ENCODE measurements at regions not wholly inside any gene's neighbourhood (a gene's known extent, or its start where the extent isn't known, plus 50 kb on each side); places are given as distances from the start of the nearest gene placed in this dataset.
A peak's percentile ranks its signal among the peaks of the same experiment; 100 is the strongest.

DNA sequence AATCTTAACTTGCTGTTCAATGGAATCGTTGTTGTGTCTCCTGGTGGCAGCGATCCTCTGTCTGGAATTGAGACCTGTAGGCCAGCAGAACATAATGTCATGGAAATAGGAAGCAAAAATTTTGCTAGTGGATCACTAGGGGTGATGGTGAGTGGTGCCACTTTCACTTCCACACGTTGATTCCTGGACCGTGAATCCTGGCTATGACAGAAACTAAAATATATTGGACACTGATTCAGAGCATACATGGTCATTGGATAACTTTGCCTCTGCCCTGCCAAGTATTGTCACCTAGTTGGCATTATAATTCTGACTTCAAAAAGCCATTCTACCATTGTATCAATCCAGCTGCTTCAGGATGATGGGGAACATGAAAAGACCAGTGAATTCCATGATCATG lies 353.2 kb downstream of the IRX1 start:
- H3K27me3 ChIP-seq (ENCODE audit: control insufficient read depth in 2 of 2, insufficient read depth in 2 of 2, low read length in 2 of 2) = no peaks in the 10 kb centered on the region
- no peak overlapping the region for H3K4me3 ChIP-seq (ENCODE audit: low read length)
- Mint-ChIP-seq H3K4me3 (no peak overlapping the region), H3K27ac (no peak overlapping the region), H3K9me3 (peaks cover 0 to 7% (median 0%) of the 10 kb centered on the region in 11 donors), H3K4me1 (no peaks in the 10 kb centered on the region), H3K36me3 (no peaks in the 10 kb centered on the region), H3K27me3 (no peaks in the 10 kb centered on the region)
- ChIA-PET POLR2A (no interaction called here), CTCF (no interaction called here)
- no peak for ATAC-seq
- intact Hi-C loops (cut with micrococcal nuclease) = no loop called here
- no peaks in the 10 kb centered on the region for H3K9me3 ChIP-seq (ENCODE audit: control insufficient read depth in 2 of 3, low read length in 3 of 3)
- H3K27ac ChIP-seq (ENCODE audit: low read depth, low read length) = no peak overlapping the region
- no peaks in the 10 kb centered on the region for H3K4me1 ChIP-seq (ENCODE audit: control insufficient read depth in 2 of 2, insufficient read depth in 2 of 2, low read length in 2 of 2)
- H3K36me3 ChIP-seq (ENCODE audit: control insufficient read depth in 2 of 3, insufficient read depth in 3 of 3, low read length in 3 of 3) = no peaks in the 10 kb centered on the region
- DNase-seq = no peak

GRCh38 chr5:3954199-3954598 lies 358.6 kb downstream of the IRX1 start:
- H3K4me1 Mint-ChIP-seq = no peaks in the 10 kb centered on the region

DNA sequence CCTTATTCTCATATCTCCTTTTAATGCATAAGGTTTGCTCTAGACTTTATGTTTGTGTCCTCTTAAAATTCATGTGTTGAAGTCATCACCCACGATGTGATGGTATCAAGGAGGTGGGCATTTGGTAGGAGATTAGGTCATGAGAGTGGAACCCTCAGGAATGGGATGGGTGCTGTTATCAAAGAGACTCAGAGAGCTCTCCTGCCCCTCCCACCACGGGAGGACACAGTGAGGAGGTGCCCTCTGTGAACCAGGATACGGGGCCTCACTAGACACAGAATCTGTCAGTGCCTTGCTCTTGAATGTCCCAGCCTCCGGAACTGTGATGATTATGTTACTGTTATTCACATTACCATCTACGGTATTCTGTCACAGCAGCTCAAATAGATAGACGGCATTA lies 359.0 kb downstream of the IRX1 start:
- Histone ChIP-seq H3K27ac (ENCODE audit: low read depth, low read length) (no peak overlapping the region), H3K36me3 (ENCODE audit: control insufficient read depth in 2 of 3, insufficient read depth in 3 of 3, low read length in 3 of 3) (no peaks in the 10 kb centered on the region), H3K27me3 (ENCODE audit: control insufficient read depth in 2 of 2, insufficient read depth in 2 of 2, low read length in 2 of 2) (no peaks in the 10 kb centered on the region), H3K4me1 (ENCODE audit: control insufficient read depth in 2 of 2, insufficient read depth in 2 of 2, low read length in 2 of 2) (no peaks in the 10 kb centered on the region), H3K4me3 (ENCODE audit: low read length) (no peak overlapping the region), H3K9me3 (ENCODE audit: control insufficient read depth in 2 of 3, low read length in 3 of 3) (no peaks in the 10 kb centered on the region)
- Mint-ChIP-seq H3K4me3 (no peak overlapping the region), H3K27me3 (no peaks in the 10 kb centered on the region), H3K9me3 (peaks cover 0 to 15% (median 6%) of the 10 kb centered on the region in 11 donors), H3K36me3 (no peaks in the 10 kb centered on the region), H3K4me1 (no peaks in the 10 kb centered on the region), H3K27ac (no peak overlapping the region)
- POLR2A ChIA-PET = no interaction called here
- ATAC-seq (no peak), DNase-seq (no peak)
- CTCF ChIA-PET = no interaction called here
- intact Hi-C loops (cut with micrococcal nuclease) = no loop called here

More at GRCh38 chr5:3954199-3954598, 358.6 kb downstream of the IRX1 start:
- Mint-ChIP-seq H3K27ac (no peak overlapping the region), H3K9me3 (peaks cover 0 to 15% (median 6%) of the 10 kb centered on the region in 11 donors), H3K36me3 (no peaks in the 10 kb centered on the region), H3K4me3 (no peak overlapping the region), H3K27me3 (no peaks in the 10 kb centered on the region)
- intact Hi-C loops (cut with micrococcal nuclease) = no loop called here
- Histone ChIP-seq H3K9me3 (ENCODE audit: control insufficient read depth in 2 of 3, low read length in 3 of 3) (no peaks in the 10 kb centered on the region), H3K4me3 (ENCODE audit: low read length) (no peak overlapping the region), H3K27ac (ENCODE audit: low read depth, low read length) (no peak overlapping the region), H3K36me3 (ENCODE audit: control insufficient read depth in 2 of 3, insufficient read depth in 3 of 3, low read length in 3 of 3) (no peaks in the 10 kb centered on the region), H3K4me1 (ENCODE audit: control insufficient read depth in 2 of 2, insufficient read depth in 2 of 2, low read length in 2 of 2) (no peaks in the 10 kb centered on the region), H3K27me3 (ENCODE audit: control insufficient read depth in 2 of 2, insufficient read depth in 2 of 2, low read length in 2 of 2) (no peaks in the 10 kb centered on the region)
- POLR2A ChIA-PET = no interaction called here
- CTCF ChIA-PET = no interaction called here
- DNase-seq = no peak
- no peak for ATAC-seq

- POLR2A ChIA-PET = no interaction called here
- H3K4me1 Mint-ChIP-seq = no peaks in the 10 kb centered on the region
- CTCF ChIA-PET = no interaction called here
- H3K27ac Mint-ChIP-seq = no peak overlapping the region
- no peaks in the 10 kb centered on the region for H3K27me3 Mint-ChIP-seq
- ATAC-seq = no peak
- H3K36me3 Mint-ChIP-seq = no peaks in the 10 kb centered on the region
- Histone ChIP-seq H3K9me3 (ENCODE audit: control insufficient read depth in 2 of 3, low read length in 3 of 3) (no peaks in the 10 kb centered on the region), H3K27ac (ENCODE audit: low read depth, low read length) (no peak overlapping the region), H3K4me1 (ENCODE audit: control insufficient read depth in 2 of 2, insufficient read depth in 2 of 2, low read length in 2 of 2) (no peaks in the 10 kb centered on the region), H3K27me3 (ENCODE audit: control insufficient read depth in 2 of 2, insufficient read depth in 2 of 2, low read length in 2 of 2) (no peaks in the 10 kb centered on the region), H3K4me3 (ENCODE audit: low read length) (no peak overlapping the region), H3K36me3 (ENCODE audit: control insufficient read depth in 2 of 3, insufficient read depth in 3 of 3, low read length in 3 of 3) (no peaks in the 10 kb centered on the region)
- no peak for DNase-seq
- intact Hi-C loops (cut with micrococcal nuclease) = no loop called here
- H3K9me3 Mint-ChIP-seq = peaks cover 0 to 15% (median 6%) of the 10 kb centered on the region in 11 donors
- no peak overlapping the region for H3K4me3 Mint-ChIP-seq
Observed at GRCh38 chr5:3957658-3958057, 362.0 kb downstream of the IRX1 start.

- Histone ChIP-seq H3K27me3 (ENCODE audit: control insufficient read depth in 2 of 2, insufficient read depth in 2 of 2, low read length in 2 of 2) (no peaks in the 10 kb centered on the region), H3K4me3 (ENCODE audit: low read length) (no peak overlapping the region), H3K36me3 (ENCODE audit: control insufficient read depth in 2 of 3, insufficient read depth in 3 of 3, low read length in 3 of 3) (no peaks in the 10 kb centered on the region), H3K27ac (ENCODE audit: low read depth, low read length) (no peak overlapping the region), H3K9me3 (ENCODE audit: control insufficient read depth in 2 of 3, low read length in 3 of 3) (no peaks in the 10 kb centered on the region), H3K4me1 (ENCODE audit: control insufficient read depth in 2 of 2, insufficient read depth in 2 of 2, low read length in 2 of 2) (no peaks in the 10 kb centered on the region)
- no peaks in the 10 kb centered on the region for H3K4me1 Mint-ChIP-seq
- ATAC-seq = no peak
- CTCF ChIA-PET = no interaction called here
- POLR2A ChIA-PET = no interaction called here
- no peak for DNase-seq
- intact Hi-C loops (cut with micrococcal nuclease) = no loop called here
- H3K9me3 Mint-ChIP-seq = peaks cover 0 to 16% (median 6%) of the 10 kb centered on the region in 11 donors
- H3K4me3 Mint-ChIP-seq = no peak overlapping the region
- no peaks in the 10 kb centered on the region for H3K36me3 Mint-ChIP-seq
- no peaks in the 10 kb centered on the region for H3K27me3 Mint-ChIP-seq
- no peak overlapping the region for H3K27ac Mint-ChIP-seq
Observed at GRCh38 chr5:3958389-3958788, 362.8 kb downstream of the IRX1 start.

GRCh38 chr5:3962113-3962512 lies 366.5 kb downstream of the IRX1 start:
- CTCF ChIA-PET = no interaction called here
- DNase-seq = no peak

DNA sequence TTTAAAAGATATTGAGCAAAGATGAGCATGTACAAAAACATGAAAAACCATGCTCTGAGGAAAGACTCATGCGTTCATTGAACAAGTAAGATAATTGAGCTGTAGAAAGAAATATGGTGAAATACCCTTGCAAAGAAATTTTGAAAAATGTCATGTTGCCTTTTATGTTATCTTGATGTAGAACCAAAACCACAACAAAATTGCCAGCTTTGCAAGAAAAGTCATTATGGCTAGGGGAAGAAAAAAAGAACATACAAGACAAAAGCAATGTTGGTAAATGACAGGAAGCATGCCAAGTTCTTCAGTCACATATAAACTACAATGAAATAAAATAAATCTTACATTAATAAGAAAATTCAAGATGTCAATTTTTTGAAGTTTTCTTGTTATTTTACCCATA lies 368.0 kb downstream of the IRX1 start:
- no peak for ATAC-seq
- no peak overlapping the region for H3K4me3 ChIP-seq (ENCODE audit: low read length)
- no peaks in the 10 kb centered on the region for H3K36me3 ChIP-seq (ENCODE audit: control insufficient read depth in 2 of 3, insufficient read depth in 3 of 3, low read length in 3 of 3)
- Mint-ChIP-seq H3K36me3 (no peaks in the 10 kb centered on the region), H3K4me3 (no peak overlapping the region), H3K4me1 (no peaks in the 10 kb centered on the region), H3K27me3 (no peaks in the 10 kb centered on the region), H3K9me3 (peaks cover 8 to 17% (median 14%) of the 10 kb centered on the region in 11 donors), H3K27ac (no peak overlapping the region)
- POLR2A ChIA-PET = no interaction called here
- no peaks in the 10 kb centered on the region for H3K4me1 ChIP-seq (ENCODE audit: control insufficient read depth in 2 of 2, insufficient read depth in 2 of 2, low read length in 2 of 2)
- intact Hi-C loops (cut with micrococcal nuclease) = no loop called here
- no peaks in the 10 kb centered on the region for H3K27me3 ChIP-seq (ENCODE audit: control insufficient read depth in 2 of 2, insufficient read depth in 2 of 2, low read length in 2 of 2)
- DNase-seq = no peak
- H3K27ac ChIP-seq (ENCODE audit: low read depth, low read length) = no peak overlapping the region
- H3K9me3 ChIP-seq (ENCODE audit: control insufficient read depth in 2 of 3, low read length in 3 of 3) = no peaks in the 10 kb centered on the region
- CTCF ChIA-PET = no interaction called here

More at GRCh38 chr5:3962113-3962512, 366.5 kb downstream of the IRX1 start:
- no peaks in the 10 kb centered on the region for H3K27me3 ChIP-seq (ENCODE audit: control insufficient read depth in 2 of 2, insufficient read depth in 2 of 2, low read length in 2 of 2)
- Mint-ChIP-seq H3K9me3 (peaks cover 0 to 18% (median 11%) of the 10 kb centered on the region in 11 donors), H3K27me3 (no peaks in the 10 kb centered on the region), H3K36me3 (no peaks in the 10 kb centered on the region), H3K27ac (peak overlapping the region in 1 of 9 donors; percentile 23), H3K4me3 (peak overlapping the region in 1 of 10 donors; percentile 43), H3K4me1 (no peaks in the 10 kb centered on the region)
- H3K27ac ChIP-seq (ENCODE audit: low read depth, low read length) = no peak overlapping the region
- H3K9me3 ChIP-seq (ENCODE audit: control insufficient read depth in 2 of 3, low read length in 3 of 3) = no peaks in the 10 kb centered on the region
- no peaks in the 10 kb centered on the region for H3K4me1 ChIP-seq (ENCODE audit: control insufficient read depth in 2 of 2, insufficient read depth in 2 of 2, low read length in 2 of 2)
- H3K36me3 ChIP-seq (ENCODE audit: control insufficient read depth in 2 of 3, insufficient read depth in 3 of 3, low read length in 3 of 3) = no peaks in the 10 kb centered on the region
- ATAC-seq = no peak
- H3K4me3 ChIP-seq (ENCODE audit: low read length) = no peak overlapping the region
- POLR2A ChIA-PET = no interaction called here
- intact Hi-C loops (cut with micrococcal nuclease) = no loop called here
